GM13976 (cell line): ENCODE measurements at regions not wholly inside any gene's neighbourhood (a gene's known extent, or its start where the extent isn't known, plus 50 kb on each side); places are given as distances from the start of the nearest gene placed in this dataset.
"Not testable (repeated sequence)": the region's sequence is repeated elsewhere in the genome, so short reads cannot be mapped to it uniquely, and the experiment has no call there.

ENCODE experiments used
- DNase-seq: peaks from one replicate; pipeline ENCODE4 v3.0.0; 2012; ENCODE audit warnings: low spot score
- CTCF ChIP-seq: IDR thresholded peaks from 2 replicates; pipeline ENCODE4 v1.5.1; 2012; ENCODE audit warnings: borderline replicate concordance, mild to moderate bottlenecking; ENCODE audit not compliant: insufficient read depth; ENCODE audit errors: extremely low read depth, missing control alignments, control extremely low read depth
- in situ Hi-C: fragments of 300-500 bp; cut with MboI; formaldehyde crosslinking; loops from one replicate; pipeline ENCODE4 v1.12.0; 2022; ENCODE audit warnings: low sequenced_read_pairs, mixed read lengths, inconsistent platforms; ENCODE audit not compliant: unreplicated experiment

- in situ Hi-C loops = no loop called here
- no peak for TF ChIP-seq CTCF
- no peak for DNase-seq
Observed at GRCh38 chr13:88000239-88000638, 329.1 kb downstream of the SLITRK5 start.

- in situ Hi-C loops = no loop called here
- DNase-seq = no peak
- no peak for TF ChIP-seq CTCF
Observed at GRCh38 chr13:88000787-88001186, 329.6 kb downstream of the SLITRK5 start.

GRCh38 chr13:88005188-88005587 is 334.0 kb downstream of the SLITRK5 start:
- in situ Hi-C loops = no loop called here
- DNase-seq = no peak
- no peak for TF ChIP-seq CTCF

GRCh38 chr13:88014527-88014926 is 343.4 kb downstream of the SLITRK5 start:
- no peak for DNase-seq
- in situ Hi-C loops = no loop called here
- no peak for TF ChIP-seq CTCF

GRCh38 chr13:88022431-88023208 is 351.4 kb downstream of the SLITRK5 start:
- in situ Hi-C loops = no loop called here
- no peak for TF ChIP-seq CTCF
- no peak for DNase-seq

GRCh38 chr13:88026241-88026640 is 355.1 kb downstream of the SLITRK5 start:
- TF ChIP-seq CTCF = no peak
- in situ Hi-C loops = no loop called here
- no peak for DNase-seq

GRCh38 chr13:88031980-88032559 is 360.9 kb downstream of the SLITRK5 start:
- DNase-seq = no peak
- TF ChIP-seq CTCF = no peak
- in situ Hi-C loops = no loop called here

GRCh38 chr13:88036205-88036604 is 365.0 kb downstream of the SLITRK5 start:
- DNase-seq, in situ Hi-C loops: not testable (repeated sequence)
